GM12872 (cell line): ENCODE measurements at regions not wholly inside any gene's neighbourhood (a gene's known extent, or its start where the extent isn't known, plus 50 kb on each side); places are given as distances from the start of the nearest gene placed in this dataset.

ENCODE experiments used
- TF ChIP-seq, protein P1 (sequence below): IDR thresholded peaks from 3 replicates; pipeline ENCODE4 v1.5.1; 2011; ENCODE audit warnings: low read depth, mild to moderate bottlenecking, low read length, moderate library complexity; ENCODE audit not compliant: insufficient read depth

GRCh38 chr18:43571078-43571689 is 293.9 kb upstream of the SYT4 start:
- TF ChIP-seq, protein P1, sequence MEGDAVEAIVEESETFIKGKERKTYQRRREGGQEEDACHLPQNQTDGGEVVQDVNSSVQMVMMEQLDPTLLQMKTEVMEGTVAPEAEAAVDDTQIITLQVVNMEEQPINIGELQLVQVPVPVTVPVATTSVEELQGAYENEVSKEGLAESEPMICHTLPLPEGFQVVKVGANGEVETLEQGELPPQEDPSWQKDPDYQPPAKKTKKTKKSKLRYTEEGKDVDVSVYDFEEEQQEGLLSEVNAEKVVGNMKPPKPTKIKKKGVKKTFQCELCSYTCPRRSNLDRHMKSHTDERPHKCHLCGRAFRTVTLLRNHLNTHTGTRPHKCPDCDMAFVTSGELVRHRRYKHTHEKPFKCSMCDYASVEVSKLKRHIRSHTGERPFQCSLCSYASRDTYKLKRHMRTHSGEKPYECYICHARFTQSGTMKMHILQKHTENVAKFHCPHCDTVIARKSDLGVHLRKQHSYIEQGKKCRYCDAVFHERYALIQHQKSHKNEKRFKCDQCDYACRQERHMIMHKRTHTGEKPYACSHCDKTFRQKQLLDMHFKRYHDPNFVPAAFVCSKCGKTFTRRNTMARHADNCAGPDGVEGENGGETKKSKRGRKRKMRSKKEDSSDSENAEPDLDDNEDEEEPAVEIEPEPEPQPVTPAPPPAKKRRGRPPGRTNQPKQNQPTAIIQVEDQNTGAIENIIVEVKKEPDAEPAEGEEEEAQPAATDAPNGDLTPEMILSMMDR: peak; percentile 58

- TF ChIP-seq, protein P1: no peak
Observed at GRCh38 chr18:43572163-43572562, 294.9 kb upstream of the SYT4 start.

GRCh38 chr18:43574974-43575373 is 297.7 kb upstream of the SYT4 start:
- TF ChIP-seq, protein P1: no peak

- TF ChIP-seq, protein P1: no peak
Observed at GRCh38 chr18:43578211-43578610, 300.9 kb upstream of the SYT4 start.

DNA sequence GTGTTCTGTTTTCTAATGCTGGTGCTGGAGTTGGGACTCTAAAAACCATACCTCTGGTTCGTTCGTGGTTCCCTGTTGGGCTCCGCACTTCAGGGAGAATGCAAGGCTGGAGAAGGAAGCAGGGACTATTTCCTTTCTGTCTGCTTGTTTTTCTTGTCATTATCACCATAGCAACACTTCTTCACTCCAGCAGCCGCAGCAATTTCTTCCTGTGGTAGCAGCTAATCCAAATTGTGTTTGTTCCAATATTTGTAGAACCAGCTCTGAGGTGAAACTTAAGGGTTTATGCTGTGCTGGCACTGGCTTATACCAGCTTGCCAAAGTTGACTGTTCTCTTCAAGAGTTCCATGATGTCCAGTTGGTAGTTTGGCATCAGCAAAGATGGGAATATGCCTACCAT is 301.4 kb upstream of the SYT4 start:
- TF ChIP-seq, protein P1: no peak

DNA sequence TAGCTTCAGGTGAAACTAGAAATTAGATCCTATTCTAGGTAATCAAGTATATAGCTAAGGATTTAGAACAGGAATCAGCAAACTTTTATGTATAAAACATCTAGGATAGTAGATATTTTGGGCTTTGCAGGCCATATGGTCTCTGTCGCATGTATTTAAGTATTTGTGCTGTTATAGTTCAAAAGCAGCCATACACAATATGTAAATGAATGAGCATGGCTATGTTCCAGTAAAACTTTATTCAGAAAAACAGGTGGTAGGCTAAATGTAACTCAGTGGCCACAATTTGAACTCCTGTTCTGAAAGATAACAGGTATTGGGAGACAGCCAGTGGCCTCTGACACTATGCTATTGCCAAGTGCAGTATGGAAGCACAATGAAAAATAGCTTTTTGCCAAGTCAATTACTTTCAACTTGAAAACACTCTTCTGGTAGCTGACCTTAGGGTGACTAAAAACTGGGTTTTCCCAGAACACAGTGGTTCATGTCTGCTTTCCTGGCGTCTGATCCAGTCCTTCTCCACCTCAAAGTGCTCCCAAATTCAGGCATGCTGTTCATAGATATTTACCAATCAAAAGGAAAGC is 304.7 kb upstream of the SYT4 start:
- TF ChIP-seq, protein P1: no peak

DNA sequence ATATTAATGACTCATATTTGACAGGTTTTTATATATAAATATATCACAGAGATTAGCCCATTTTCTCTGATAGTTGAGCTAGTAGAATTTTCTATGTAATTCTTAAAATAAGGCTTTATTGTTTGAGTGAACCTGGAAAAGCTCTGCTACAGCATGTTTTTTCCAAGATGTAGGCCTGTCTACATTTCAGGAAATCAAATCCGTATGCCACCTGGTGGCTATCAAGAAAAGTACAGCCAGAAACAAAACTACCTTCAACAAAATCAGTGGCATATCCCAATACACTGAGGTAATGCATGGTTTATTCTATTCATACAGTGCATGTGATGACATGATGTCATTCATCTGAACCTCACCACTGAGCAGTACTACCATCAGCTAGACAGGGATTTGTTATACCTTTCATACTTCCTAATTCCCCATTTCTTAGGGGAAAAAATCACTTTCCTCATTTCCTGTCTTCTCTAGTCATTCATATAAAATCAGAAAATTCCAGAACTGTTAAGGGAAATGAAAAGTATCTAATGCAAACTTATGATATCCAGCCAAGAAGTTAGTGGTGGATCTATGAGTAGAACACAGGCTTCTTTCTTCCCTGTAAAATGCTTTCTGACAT is 310.4 kb upstream of the SYT4 start:
- TF ChIP-seq, protein P1: peak; percentile 69
